ENCODE measurements at regions not wholly inside any gene's neighbourhood (a gene's known extent, or its start where the extent isn't known, plus 50 kb on each side); places are given as distances from the start of the nearest gene placed in this dataset.

DNA sequence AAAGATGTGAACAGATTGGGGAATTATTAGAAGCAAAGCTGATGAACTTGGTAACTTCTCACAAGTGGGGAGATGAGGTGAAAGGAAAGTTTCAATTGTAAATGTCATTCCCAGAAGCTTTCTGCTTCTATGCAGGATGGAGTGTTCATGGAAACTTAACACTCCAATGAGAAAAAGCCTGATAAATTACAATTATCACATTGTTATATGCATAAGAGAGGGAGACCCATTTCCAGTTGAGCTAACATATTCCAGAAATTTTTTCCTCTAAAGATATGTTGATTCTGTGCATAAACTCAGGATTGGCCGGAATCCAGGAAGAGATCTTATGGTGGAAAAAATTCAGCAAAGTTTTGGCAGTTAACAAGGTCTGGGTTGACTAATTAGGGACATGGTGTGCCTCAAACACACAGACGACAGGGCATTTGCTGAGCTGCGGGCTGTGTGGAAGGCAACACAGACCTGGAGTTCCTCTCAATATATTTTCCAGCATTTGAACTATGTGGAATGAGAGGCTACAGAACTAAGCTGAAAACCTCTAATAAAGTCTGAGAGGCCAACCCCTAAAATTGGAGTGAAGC is 64.9 kb upstream of the FGF14 start:
- no peak for DNase-seq (ENCODE audit: low read depth)
- H3K4me3 ChIP-seq (ENCODE audit: low read depth, low read length), result no peak overlapping the region
- TF ChIP-seq, protein P1, sequence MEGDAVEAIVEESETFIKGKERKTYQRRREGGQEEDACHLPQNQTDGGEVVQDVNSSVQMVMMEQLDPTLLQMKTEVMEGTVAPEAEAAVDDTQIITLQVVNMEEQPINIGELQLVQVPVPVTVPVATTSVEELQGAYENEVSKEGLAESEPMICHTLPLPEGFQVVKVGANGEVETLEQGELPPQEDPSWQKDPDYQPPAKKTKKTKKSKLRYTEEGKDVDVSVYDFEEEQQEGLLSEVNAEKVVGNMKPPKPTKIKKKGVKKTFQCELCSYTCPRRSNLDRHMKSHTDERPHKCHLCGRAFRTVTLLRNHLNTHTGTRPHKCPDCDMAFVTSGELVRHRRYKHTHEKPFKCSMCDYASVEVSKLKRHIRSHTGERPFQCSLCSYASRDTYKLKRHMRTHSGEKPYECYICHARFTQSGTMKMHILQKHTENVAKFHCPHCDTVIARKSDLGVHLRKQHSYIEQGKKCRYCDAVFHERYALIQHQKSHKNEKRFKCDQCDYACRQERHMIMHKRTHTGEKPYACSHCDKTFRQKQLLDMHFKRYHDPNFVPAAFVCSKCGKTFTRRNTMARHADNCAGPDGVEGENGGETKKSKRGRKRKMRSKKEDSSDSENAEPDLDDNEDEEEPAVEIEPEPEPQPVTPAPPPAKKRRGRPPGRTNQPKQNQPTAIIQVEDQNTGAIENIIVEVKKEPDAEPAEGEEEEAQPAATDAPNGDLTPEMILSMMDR (conservative IDR thresholded peaks at IDR 0.05; ENCODE audit: low read depth, low read length), result no peak

GRCh38 chr13:102462570-102462969 is 60.7 kb upstream of the FGF14 start:
- H3K4me3 ChIP-seq (ENCODE audit: low read depth, low read length), result no peak overlapping the region
- no peak for DNase-seq (ENCODE audit: low read depth)
- TF ChIP-seq, protein P1 (conservative IDR thresholded peaks at IDR 0.05; ENCODE audit: low read depth, low read length), result no peak

DNA sequence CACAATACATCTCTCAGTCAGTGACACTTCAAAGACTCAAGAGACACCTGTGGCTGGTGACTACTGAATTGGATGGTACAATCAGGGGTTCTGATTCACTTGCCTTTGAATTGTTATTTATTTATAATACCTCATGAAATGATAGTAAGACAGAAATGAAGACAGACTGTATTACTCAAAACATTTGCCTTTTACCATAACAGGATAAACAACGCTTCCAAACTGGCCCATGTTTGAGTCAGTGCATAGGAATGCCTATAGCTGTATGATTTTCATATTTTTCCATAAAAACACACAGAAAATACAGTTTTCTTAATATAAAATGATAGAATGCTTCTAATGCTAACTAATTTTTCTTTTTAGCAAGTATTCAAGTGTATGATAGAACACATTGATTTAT is 59.5 kb upstream of the FGF14 start:
- H3K4me3 ChIP-seq (ENCODE audit: low read depth, low read length), result no peak overlapping the region
- TF ChIP-seq, protein P1 (conservative IDR thresholded peaks at IDR 0.05; ENCODE audit: low read depth, low read length), result no peak
- DNase-seq (ENCODE audit: low read depth), result peak; percentile 53

GRCh38 chr13:102460806-102461205 is 59.0 kb upstream of the FGF14 start:
- DNase-seq (ENCODE audit: low read depth), result no peak

DNA sequence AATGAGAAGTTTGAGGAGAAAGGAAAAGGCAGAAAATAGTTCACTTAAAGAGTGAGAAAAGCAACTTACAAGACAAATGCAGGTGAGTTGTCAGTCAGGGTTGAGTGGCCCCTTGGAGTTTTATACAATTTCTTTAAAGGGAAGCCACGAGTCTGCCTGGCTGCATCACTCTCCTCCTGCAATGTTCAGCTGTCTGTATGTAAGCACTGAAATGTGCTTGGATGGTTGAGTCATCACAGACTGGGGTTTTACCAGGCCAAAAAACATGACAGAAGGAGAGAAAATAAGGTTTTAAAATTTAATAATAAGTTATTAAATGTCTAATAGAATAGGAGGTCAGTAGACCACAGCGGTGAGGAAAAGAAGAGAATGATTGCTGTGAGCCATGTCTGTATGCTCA is 51.0 kb upstream of the FGF14 start:
- TF ChIP-seq, protein P1 (conservative IDR thresholded peaks at IDR 0.05; ENCODE audit: low read depth, low read length), result no peak
- no peak overlapping the region for H3K4me3 ChIP-seq (ENCODE audit: low read depth, low read length)
- DNase-seq (ENCODE audit: low read depth), result peak; percentile 27

More at GRCh38 chr13:102460806-102461205, 59.0 kb upstream of the FGF14 start:
- no peak overlapping the region for H3K4me3 ChIP-seq (ENCODE audit: low read depth, low read length)
- TF ChIP-seq, protein P1 (conservative IDR thresholded peaks at IDR 0.05; ENCODE audit: low read depth, low read length), result no peak
